HG03039 (cell line): ENCODE measurements at regions not wholly inside any gene's neighbourhood (a gene's known extent, or its start where the extent isn't known, plus 50 kb on each side); places are given as distances from the start of the nearest gene placed in this dataset.

Source experiments
- ATAC-seq: cut with Tn5 transposase; IDR thresholded peaks from one replicate; pipeline ENCODE4 v1.9.1; 2021; ENCODE audit warnings: mild to moderate bottlenecking, moderate library complexity; ENCODE audit not compliant: unreplicated experiment

GRCh38 chr3:6228958-6229683 lies 631.8 kb upstream of the GRM7 start:
- no peak for ATAC-seq

GRCh38 chr3:6229778-6230410 lies 631.0 kb upstream of the GRM7 start:
- no peak for ATAC-seq

- no peak for ATAC-seq
Observed at GRCh38 chr3:6242104-6242503, 618.8 kb upstream of the GRM7 start.

GRCh38 chr3:6248528-6248927 lies 612.4 kb upstream of the GRM7 start:
- ATAC-seq = no peak

GRCh38 chr3:6249679-6250078 lies 611.2 kb upstream of the GRM7 start:
- ATAC-seq = peak; percentile 27

GRCh38 chr3:6250167-6250566 lies 610.7 kb upstream of the GRM7 start:
- peak; percentile 90 for ATAC-seq

GRCh38 chr3:6251612-6252400 lies 609.1 kb upstream of the GRM7 start:
- ATAC-seq = no peak

- no peak for ATAC-seq
Observed at GRCh38 chr3:6254490-6254889, 606.4 kb upstream of the GRM7 start.

- ATAC-seq = no peak
Observed at GRCh38 chr3:6255229-6255628, 605.7 kb upstream of the GRM7 start.

- no peak for ATAC-seq
Observed at GRCh38 chr3:6260551-6261191, 600.2 kb upstream of the GRM7 start.

- ATAC-seq = no peak
Observed at GRCh38 chr3:6262010-6262409, 598.9 kb upstream of the GRM7 start.

- ATAC-seq = no peak
Observed at GRCh38 chr3:6264036-6264435, 596.9 kb upstream of the GRM7 start.

GRCh38 chr3:6264906-6265305 lies 596.0 kb upstream of the GRM7 start:
- no peak for ATAC-seq

GRCh38 chr3:6266135-6266534 lies 594.8 kb upstream of the GRM7 start:
- ATAC-seq = no peak

GRCh38 chr3:6273878-6274277 lies 587.0 kb upstream of the GRM7 start:
- ATAC-seq = no peak

GRCh38 chr3:6281662-6282061 lies 579.3 kb upstream of the GRM7 start:
- ATAC-seq = no peak

- no peak for ATAC-seq
Observed at GRCh38 chr3:6282918-6283317, 578.0 kb upstream of the GRM7 start.

GRCh38 chr3:6287088-6287875 lies 573.6 kb upstream of the GRM7 start:
- ATAC-seq = no peak

GRCh38 chr3:6301626-6302025 lies 559.3 kb upstream of the GRM7 start:
- ATAC-seq = no peak

- ATAC-seq = no peak
Observed at GRCh38 chr3:6315906-6316305, 545.0 kb upstream of the GRM7 start.

GRCh38 chr3:6321999-6322398 lies 538.9 kb upstream of the GRM7 start:
- ATAC-seq = no peak
